ENCODE measurements at regions not wholly inside any gene's neighbourhood (a gene's known extent, or its start where the extent isn't known, plus 50 kb on each side); places are given as distances from the start of the nearest gene placed in this dataset.

GRCh38 chr13:106685143-106685542 lies 117.2 kb upstream of the ARGLU1 start:
- no peak overlapping the region for H3K4me3 ChIP-seq
- no peaks in the 10 kb centered on the region for H3K9me3 ChIP-seq (ENCODE audit: low read depth, low read length)
- H3K36me3 ChIP-seq (ENCODE audit: insufficient read depth, low read length): no peaks in the 10 kb centered on the region
- H3K9ac ChIP-seq (ENCODE audit: insufficient read length): no peak overlapping the region
- no peak for DNase-seq (ENCODE audit: low read depth, low spot score)
- no peak for TF ChIP-seq FOXP2 (optimal IDR thresholded peaks at IDR 0.05; ENCODE audit: control extremely low read depth, extremely low read length, insufficient read depth)
- no peak for TF ChIP-seq EZH2 (IDR thresholded peaks at IDR 0.05)
- no peak for TF ChIP-seq POLR2AphosphoS5 (IDR thresholded peaks at IDR 0.05; ENCODE audit: borderline replicate concordance, low read depth, low read length)
- H3K27ac ChIP-seq: no peak overlapping the region

GRCh38 chr13:106683918-106684317 lies 116.0 kb upstream of the ARGLU1 start:
- no peak for TF ChIP-seq FOXP2 (optimal IDR thresholded peaks at IDR 0.05; ENCODE audit: control extremely low read depth, extremely low read length, insufficient read depth)
- TF ChIP-seq POLR2AphosphoS5 (IDR thresholded peaks at IDR 0.05; ENCODE audit: borderline replicate concordance, low read depth, low read length): no peak
- TF ChIP-seq EZH2 (IDR thresholded peaks at IDR 0.05): no peak
- Histone ChIP-seq H3K36me3 (ENCODE audit: insufficient read depth, low read length) (no peaks in the 10 kb centered on the region), H3K9me3 (ENCODE audit: low read depth, low read length) (no peaks in the 10 kb centered on the region), H3K27ac (no peak overlapping the region), H3K4me3 (no peak overlapping the region), H3K9ac (ENCODE audit: insufficient read length) (no peak overlapping the region)
- no peak for DNase-seq (ENCODE audit: low read depth, low spot score)

GRCh38 chr13:106683179-106683578 lies 115.2 kb upstream of the ARGLU1 start:
- Histone ChIP-seq H3K9ac (ENCODE audit: insufficient read length) (no peak overlapping the region), H3K4me3 (no peak overlapping the region), H3K9me3 (ENCODE audit: low read depth, low read length) (no peaks in the 10 kb centered on the region), H3K27ac (no peak overlapping the region), H3K36me3 (ENCODE audit: insufficient read depth, low read length) (no peaks in the 10 kb centered on the region)
- TF ChIP-seq FOXP2 (optimal IDR thresholded peaks at IDR 0.05; ENCODE audit: control extremely low read depth, extremely low read length, insufficient read depth) (no peak), EZH2 (IDR thresholded peaks at IDR 0.05) (no peak), POLR2AphosphoS5 (IDR thresholded peaks at IDR 0.05; ENCODE audit: borderline replicate concordance, low read depth, low read length) (no peak)
- DNase-seq (ENCODE audit: low read depth, low spot score): no peak

DNA sequence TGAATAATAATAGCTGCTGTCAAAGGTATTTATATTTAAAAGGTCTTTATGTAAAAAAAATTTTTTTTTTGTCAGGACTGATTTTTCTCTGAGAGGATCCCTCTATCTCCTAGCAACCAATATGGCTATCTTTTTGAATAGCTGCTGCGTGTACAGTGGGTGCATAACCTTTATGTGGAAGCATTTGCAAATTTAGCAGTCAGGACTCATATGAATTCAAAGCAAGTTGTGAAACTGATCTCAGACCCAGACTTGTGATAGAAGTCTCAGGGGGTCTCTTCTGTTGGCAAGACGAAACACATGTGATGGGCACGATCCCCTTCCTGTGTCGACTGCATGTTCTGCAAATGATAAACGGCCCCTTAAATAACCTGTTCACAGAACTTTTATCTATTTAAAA lies 114.1 kb upstream of the ARGLU1 start:
- Histone ChIP-seq H3K36me3 (ENCODE audit: insufficient read depth, low read length) (no peaks in the 10 kb centered on the region), H3K4me3 (no peak overlapping the region), H3K9me3 (ENCODE audit: low read depth, low read length) (no peaks in the 10 kb centered on the region), H3K27ac (no peak overlapping the region), H3K9ac (ENCODE audit: insufficient read length) (no peak overlapping the region)
- no peak for TF ChIP-seq POLR2AphosphoS5 (IDR thresholded peaks at IDR 0.05; ENCODE audit: borderline replicate concordance, low read depth, low read length)
- no peak for DNase-seq (ENCODE audit: low read depth, low spot score)

DNA sequence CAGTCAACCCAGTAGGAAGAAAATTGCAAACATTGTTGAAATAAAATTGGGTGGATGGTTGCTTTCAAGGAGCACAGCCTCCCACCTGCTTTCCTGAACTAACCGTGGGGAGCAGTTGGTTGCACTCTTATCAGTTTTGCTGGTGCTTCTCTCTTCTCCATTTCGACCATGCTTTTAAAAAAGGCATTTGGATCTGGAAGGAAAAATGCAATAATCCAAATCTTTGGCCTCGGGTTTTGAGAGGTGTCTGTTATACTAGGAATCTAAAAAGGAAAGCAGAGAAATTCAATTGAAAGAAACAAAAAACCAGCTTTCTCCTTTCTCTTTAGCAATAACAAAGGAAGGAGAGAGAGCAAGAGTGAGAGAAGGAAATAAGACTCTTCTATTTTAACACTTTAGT lies 113.6 kb upstream of the ARGLU1 start:
- Histone ChIP-seq H3K9ac (ENCODE audit: insufficient read length) (no peak overlapping the region), H3K9me3 (ENCODE audit: low read depth, low read length) (no peaks in the 10 kb centered on the region), H3K36me3 (ENCODE audit: insufficient read depth, low read length) (no peaks in the 10 kb centered on the region), H3K27ac (no peak overlapping the region), H3K4me3 (no peak overlapping the region)
- no peak for TF ChIP-seq EZH2 (IDR thresholded peaks at IDR 0.05)
- no peak for TF ChIP-seq POLR2AphosphoS5 (IDR thresholded peaks at IDR 0.05; ENCODE audit: borderline replicate concordance, low read depth, low read length)
- TF ChIP-seq FOXP2 (optimal IDR thresholded peaks at IDR 0.05; ENCODE audit: control extremely low read depth, extremely low read length, insufficient read depth): no peak
- DNase-seq (ENCODE audit: low read depth, low spot score): no peak

DNA sequence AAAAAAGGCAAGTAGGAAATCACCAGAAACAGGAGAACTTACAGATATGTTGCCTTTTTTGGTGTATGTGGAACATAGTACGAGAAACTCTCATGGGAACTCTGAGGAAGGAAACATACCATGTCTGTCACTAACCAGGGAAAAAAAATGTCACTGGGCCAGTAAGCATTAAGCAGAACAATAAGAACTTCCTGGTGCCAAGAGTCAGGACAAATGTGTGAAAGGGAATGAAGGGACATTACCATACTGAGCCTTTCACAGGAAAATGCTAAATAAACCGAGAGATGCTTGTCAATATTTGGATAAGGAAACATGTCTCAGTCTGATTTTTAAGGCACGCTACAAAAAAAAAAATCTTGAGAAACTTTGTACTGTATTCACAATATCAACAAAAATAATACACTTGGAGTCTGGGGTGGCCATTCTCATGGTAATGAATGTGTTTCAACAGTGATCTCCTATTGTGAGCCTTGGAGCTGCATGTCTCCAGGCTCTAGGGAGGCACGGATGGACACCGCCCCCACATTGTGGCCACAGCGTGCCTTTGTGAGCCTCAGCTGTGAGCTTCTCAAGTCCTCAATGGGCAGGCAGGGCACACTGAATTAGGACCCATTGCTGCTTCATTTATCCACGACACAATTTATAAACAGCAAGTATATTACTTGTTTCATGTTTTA lies 113.0 kb upstream of the ARGLU1 start:
- Histone ChIP-seq H3K9me3 (ENCODE audit: low read depth, low read length) (no peaks in the 10 kb centered on the region), H3K27ac (no peak overlapping the region), H3K9ac (ENCODE audit: insufficient read length) (no peak overlapping the region), H3K4me3 (no peak overlapping the region), H3K36me3 (ENCODE audit: insufficient read depth, low read length) (no peaks in the 10 kb centered on the region)
- DNase-seq (ENCODE audit: low read depth, low spot score): no peak
- TF ChIP-seq EZH2 (IDR thresholded peaks at IDR 0.05) (no peak), FOXP2 (optimal IDR thresholded peaks at IDR 0.05; ENCODE audit: control extremely low read depth, extremely low read length, insufficient read depth) (no peak), POLR2AphosphoS5 (IDR thresholded peaks at IDR 0.05; ENCODE audit: borderline replicate concordance, low read depth, low read length) (no peak)

DNA sequence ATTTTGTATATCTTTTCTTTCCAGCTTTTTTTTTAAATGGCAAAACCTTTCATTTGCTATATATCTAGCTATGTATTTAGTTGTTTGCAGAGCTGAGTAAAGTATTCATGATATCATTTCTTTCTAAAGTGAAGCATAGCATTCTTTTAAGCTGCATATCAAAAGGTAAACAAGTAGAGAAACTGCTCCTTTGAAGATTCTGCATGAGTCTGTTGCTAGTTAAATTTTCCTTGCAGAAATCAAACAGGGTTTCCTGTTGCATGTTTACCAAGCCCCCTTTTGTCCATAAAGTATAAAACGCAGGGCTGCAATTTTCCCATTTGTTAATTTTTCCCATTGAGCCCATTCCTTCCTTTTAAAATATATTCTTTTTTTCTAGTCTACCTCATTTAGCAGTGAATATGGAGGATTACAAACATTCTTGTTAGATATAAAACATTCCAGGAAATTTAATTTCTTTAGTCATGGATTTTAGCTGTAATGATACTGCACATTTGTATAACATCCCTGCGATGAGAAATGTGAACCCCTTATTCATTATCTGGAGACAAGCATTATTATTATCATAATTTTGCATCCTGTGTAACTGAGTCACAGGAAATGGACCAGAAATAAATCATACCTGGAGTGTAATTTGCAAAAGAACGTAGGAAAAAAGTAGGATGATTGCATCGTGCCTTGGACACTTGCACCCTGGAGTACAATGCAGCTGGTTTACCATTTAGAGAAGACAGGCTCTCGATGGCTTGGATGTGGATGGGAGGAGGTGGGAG lies 110.9 kb upstream of the ARGLU1 start:
- no peak for DNase-seq (ENCODE audit: low read depth, low spot score)
- no peaks in the 10 kb centered on the region for H3K36me3 ChIP-seq (ENCODE audit: insufficient read depth, low read length)
- no peak overlapping the region for H3K4me3 ChIP-seq
- no peak overlapping the region for H3K27ac ChIP-seq
- H3K9me3 ChIP-seq (ENCODE audit: low read depth, low read length): no peaks in the 10 kb centered on the region
- no peak overlapping the region for H3K9ac ChIP-seq (ENCODE audit: insufficient read length)
- no peak for TF ChIP-seq FOXP2 (optimal IDR thresholded peaks at IDR 0.05; ENCODE audit: control extremely low read depth, extremely low read length, insufficient read depth)
- no peak for TF ChIP-seq EZH2 (IDR thresholded peaks at IDR 0.05)
- no peak for TF ChIP-seq POLR2AphosphoS5 (IDR thresholded peaks at IDR 0.05; ENCODE audit: borderline replicate concordance, low read depth, low read length)

DNA sequence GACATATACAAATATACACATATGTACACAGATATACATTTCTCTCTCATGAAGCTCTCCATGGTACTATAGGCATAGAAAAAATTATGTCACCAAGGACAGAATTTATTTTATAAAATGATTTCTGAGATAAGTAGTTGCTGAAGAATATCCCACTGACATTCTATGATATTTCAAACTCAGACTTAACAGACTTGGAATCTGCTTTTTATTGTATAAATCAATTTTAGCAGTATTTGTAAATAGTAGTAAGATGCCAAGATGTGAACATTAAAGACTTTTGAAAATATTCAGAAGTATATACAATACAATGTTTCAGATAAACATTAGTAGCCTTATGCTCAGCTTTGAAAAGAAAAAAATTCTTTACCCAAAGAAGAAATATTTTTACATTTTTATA lies 107.4 kb upstream of the ARGLU1 start:
- no peak for DNase-seq (ENCODE audit: low read depth, low spot score)
- Histone ChIP-seq H3K9ac (ENCODE audit: insufficient read length) (no peak overlapping the region), H3K36me3 (ENCODE audit: insufficient read depth, low read length) (no peaks in the 10 kb centered on the region), H3K4me3 (no peak overlapping the region), H3K9me3 (ENCODE audit: low read depth, low read length) (no peaks in the 10 kb centered on the region), H3K27ac (no peak overlapping the region)
- TF ChIP-seq POLR2AphosphoS5 (IDR thresholded peaks at IDR 0.05; ENCODE audit: borderline replicate concordance, low read depth, low read length) (no peak), EZH2 (IDR thresholded peaks at IDR 0.05) (no peak), FOXP2 (optimal IDR thresholded peaks at IDR 0.05; ENCODE audit: control extremely low read depth, extremely low read length, insufficient read depth) (no peak)

Measured in SK-N-MC (cell line).